Panc1 (cell line): ENCODE measurements at regions not wholly inside any gene's neighbourhood (a gene's known extent, or its start where the extent isn't known, plus 50 kb on each side); places are given as distances from the start of the nearest gene placed in this dataset.

ENCODE experiments used
- REST ChIP-seq, 2 experiments: IDR thresholded peaks; 2 replicates each; pipeline ENCODE4 v1.6.1; 2011 to 2012; ENCODE audit warnings: low read depth in 2 of 2, control low read depth in 1 of 2, low read length in 1 of 2, mild to moderate bottlenecking in 1 of 2, moderate library complexity in 1 of 2; ENCODE audit not compliant: insufficient read depth in 1 of 2
- TF ChIP-seq, protein P1 (sequence below): fragments of 450-650 bp; IDR thresholded peaks from 2 replicates; pipeline ENCODE4 v1.5.1; 2017; ENCODE audit warnings: mild to moderate bottlenecking

- TF ChIP-seq, protein P1, sequence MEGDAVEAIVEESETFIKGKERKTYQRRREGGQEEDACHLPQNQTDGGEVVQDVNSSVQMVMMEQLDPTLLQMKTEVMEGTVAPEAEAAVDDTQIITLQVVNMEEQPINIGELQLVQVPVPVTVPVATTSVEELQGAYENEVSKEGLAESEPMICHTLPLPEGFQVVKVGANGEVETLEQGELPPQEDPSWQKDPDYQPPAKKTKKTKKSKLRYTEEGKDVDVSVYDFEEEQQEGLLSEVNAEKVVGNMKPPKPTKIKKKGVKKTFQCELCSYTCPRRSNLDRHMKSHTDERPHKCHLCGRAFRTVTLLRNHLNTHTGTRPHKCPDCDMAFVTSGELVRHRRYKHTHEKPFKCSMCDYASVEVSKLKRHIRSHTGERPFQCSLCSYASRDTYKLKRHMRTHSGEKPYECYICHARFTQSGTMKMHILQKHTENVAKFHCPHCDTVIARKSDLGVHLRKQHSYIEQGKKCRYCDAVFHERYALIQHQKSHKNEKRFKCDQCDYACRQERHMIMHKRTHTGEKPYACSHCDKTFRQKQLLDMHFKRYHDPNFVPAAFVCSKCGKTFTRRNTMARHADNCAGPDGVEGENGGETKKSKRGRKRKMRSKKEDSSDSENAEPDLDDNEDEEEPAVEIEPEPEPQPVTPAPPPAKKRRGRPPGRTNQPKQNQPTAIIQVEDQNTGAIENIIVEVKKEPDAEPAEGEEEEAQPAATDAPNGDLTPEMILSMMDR = no peak
- TF ChIP-seq REST (IDR thresholded peaks at IDR 0.05; ENCODE audit: insufficient read depth in 1 of 2, low read depth in 2 of 2, low read length in 1 of 2) = no peak
Measured at GRCh38 chr18:38648179-38648578, 1082.6 kb upstream of the CELF4 start.
